ENCODE measurements at regions not wholly inside any gene's neighbourhood (a gene's known extent, or its start where the extent isn't known, plus 50 kb on each side); places are given as distances from the start of the nearest gene placed in this dataset.

DNA sequence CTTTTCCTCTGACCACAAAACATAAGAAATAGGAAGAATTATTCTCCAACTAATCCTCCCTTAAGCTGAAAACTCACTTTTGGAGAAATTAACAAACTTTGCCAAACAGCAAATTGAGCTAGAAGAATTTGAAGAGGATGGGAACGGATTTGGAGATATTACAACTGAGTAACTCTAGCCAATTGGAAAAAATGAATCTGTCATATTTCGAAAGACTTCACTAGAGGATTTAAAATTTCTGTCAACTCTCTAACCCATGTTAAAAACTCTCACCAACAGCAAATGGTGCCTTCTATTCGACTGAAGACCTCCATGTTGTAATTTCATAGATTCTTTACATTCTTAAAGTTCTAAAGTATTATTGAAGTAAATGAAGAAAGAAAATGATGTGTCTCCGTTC, 414.2 kb downstream of the RMST start:
- no peaks in the 10 kb centered on the region for H3K9me3 ChIP-seq (ENCODE audit: control insufficient read depth, low read depth, low read length)
- no peaks in the 10 kb centered on the region for H3K79me1 ChIP-seq (ENCODE audit: insufficient read depth, low read depth, low read length, poor library complexity, severe bottlenecking)
- H3K4ac ChIP-seq (ENCODE audit: low read depth, low read length) = no peak overlapping the region
- no peak overlapping the region for H3K27ac Mint-ChIP-seq
- H4K20me1 ChIP-seq (ENCODE audit: control insufficient read depth, insufficient read depth, insufficient read length) = no peaks in the 10 kb centered on the region
- H4K8ac ChIP-seq (replicated peaks; ENCODE audit: insufficient read length, low read depth, low read length) = no peak overlapping the region
- H4K91ac ChIP-seq (ENCODE audit: insufficient read length, low read depth, low read length) = no peak overlapping the region
- no peak overlapping the region for H2BK20ac ChIP-seq (ENCODE audit: low read depth, low read length, poor library complexity, severe bottlenecking)
- no peak for DNase-seq
- H3K27me3 Mint-ChIP-seq (ENCODE audit: low read depth) = no peaks in the 10 kb centered on the region
- no peak overlapping the region for H2AK5ac ChIP-seq (ENCODE audit: insufficient read length, low read length)
- no peak overlapping the region for H3K27ac ChIP-seq (ENCODE audit: insufficient read length, low read depth, low read length)
- H2AFZ ChIP-seq (ENCODE audit: low read length) = no peak overlapping the region
- no peak overlapping the region for H3K4me3 Mint-ChIP-seq
- no peaks in the 10 kb centered on the region for H3K36me3 Mint-ChIP-seq (ENCODE audit: insufficient read depth in 1 of 3, low read depth in 3 of 3)
- no peaks in the 10 kb centered on the region for H3K23me2 ChIP-seq (ENCODE audit: insufficient read length, low read depth, low read length, poor library complexity, severe bottlenecking)
- H3K14ac ChIP-seq (ENCODE audit: insufficient read depth, low read length) = no peak overlapping the region
- H3K9me3 Mint-ChIP-seq = peaks cover 3 to 7% of the 10 kb centered on the region in 2 experiments; a peak in 3 of 5 replicates
- H3K79me2 ChIP-seq (ENCODE audit: insufficient read depth, low read length) = no peaks in the 10 kb centered on the region
- no peak overlapping the region for H2BK120ac ChIP-seq (ENCODE audit: low read depth, low read length, poor library complexity, severe bottlenecking)
- no peak overlapping the region for H2BK5ac ChIP-seq (ENCODE audit: insufficient read length, low read length)
- no peaks in the 10 kb centered on the region for H3K27me3 ChIP-seq (ENCODE audit: insufficient read depth, low read length)
- no CpG with 5 or more reads among the region's 4 CpGs for WGBS (ENCODE audit: extremely low coverage, insufficient read length, low lambda C conversion rate)
- no peak overlapping the region for H2BK12ac ChIP-seq (ENCODE audit: insufficient read length, low read depth, low read length)
- H3K18ac ChIP-seq (ENCODE audit: insufficient read length, low read depth, low read length) = no peak overlapping the region
- no peaks in the 10 kb centered on the region for H3K4me1 ChIP-seq (ENCODE audit: insufficient read depth, low read length)
- TF ChIP-seq, protein P1, sequence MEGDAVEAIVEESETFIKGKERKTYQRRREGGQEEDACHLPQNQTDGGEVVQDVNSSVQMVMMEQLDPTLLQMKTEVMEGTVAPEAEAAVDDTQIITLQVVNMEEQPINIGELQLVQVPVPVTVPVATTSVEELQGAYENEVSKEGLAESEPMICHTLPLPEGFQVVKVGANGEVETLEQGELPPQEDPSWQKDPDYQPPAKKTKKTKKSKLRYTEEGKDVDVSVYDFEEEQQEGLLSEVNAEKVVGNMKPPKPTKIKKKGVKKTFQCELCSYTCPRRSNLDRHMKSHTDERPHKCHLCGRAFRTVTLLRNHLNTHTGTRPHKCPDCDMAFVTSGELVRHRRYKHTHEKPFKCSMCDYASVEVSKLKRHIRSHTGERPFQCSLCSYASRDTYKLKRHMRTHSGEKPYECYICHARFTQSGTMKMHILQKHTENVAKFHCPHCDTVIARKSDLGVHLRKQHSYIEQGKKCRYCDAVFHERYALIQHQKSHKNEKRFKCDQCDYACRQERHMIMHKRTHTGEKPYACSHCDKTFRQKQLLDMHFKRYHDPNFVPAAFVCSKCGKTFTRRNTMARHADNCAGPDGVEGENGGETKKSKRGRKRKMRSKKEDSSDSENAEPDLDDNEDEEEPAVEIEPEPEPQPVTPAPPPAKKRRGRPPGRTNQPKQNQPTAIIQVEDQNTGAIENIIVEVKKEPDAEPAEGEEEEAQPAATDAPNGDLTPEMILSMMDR (conservative IDR thresholded peaks at IDR 0.05) = no peak
- H3T11ph ChIP-seq (ENCODE audit: low read length) = no peak overlapping the region
- no peak overlapping the region for H3K4me2 ChIP-seq (ENCODE audit: insufficient read depth, insufficient read length, low read length)
- H3K23ac ChIP-seq (ENCODE audit: insufficient read length, low read depth, low read length) = no peak overlapping the region
- no peak overlapping the region for H3K9ac ChIP-seq (ENCODE audit: extremely low read depth, insufficient read length, low read length)
- no peak overlapping the region for H3K56ac ChIP-seq (ENCODE audit: insufficient read length, low read depth, low read length)
- no peak overlapping the region for H4K5ac ChIP-seq (ENCODE audit: insufficient read length, low read depth, low read length)
- no peak overlapping the region for H2BK15ac ChIP-seq (ENCODE audit: low read depth, low read length)
- H3K4me1 Mint-ChIP-seq = no peaks in the 10 kb centered on the region; a peak in 1 of 4 replicates

Data from H9 (cell line).